Spleen (tissue), 11 donors: ENCODE measurements at regions not wholly inside any gene's neighbourhood (a gene's known extent, or its start where the extent isn't known, plus 50 kb on each side); places are given as distances from the start of the nearest gene placed in this dataset.

Experiments
- DNase-seq: peaks from one replicate; pipeline ENCODE4 v3.0.0-alpha.2; 2020
- H3K27ac ChIP-seq, 8 donors: fragments of 200-600 bp; sonication (generic) in 7 of 8; 1 replicate in 4 of 8; 2 replicates in 4 of 8; pipeline versions ENCODE4 v1.5.0 to v1.8.0; 2016 to 2021; ENCODE audit warnings: inconsistent platforms in 4 of 8, mild to moderate bottlenecking in 4 of 8, moderate library complexity in 1 of 8
- H3K27me3 ChIP-seq, 7 donors: fragments of 200-600 bp; sonication (generic) in 6 of 7; replicated peaks in 1 of 7; 1 replicate in 4 of 7; 2 replicates in 3 of 7; pipeline versions ENCODE4 v1.5.0 to v1.8.0; 2016 to 2021; ENCODE audit warnings: inconsistent platforms in 3 of 7, mild to moderate bottlenecking in 1 of 7
- H3K36me3 ChIP-seq, 6 donors: fragments of 200-600 bp; sonication (generic) in 5 of 6; 1 replicate in 4 of 6; 2 replicates in 2 of 6; pipeline versions ENCODE4 v1.5.0 to v1.8.0; 2016 to 2021; ENCODE audit warnings: inconsistent platforms in 2 of 6
- H3K4me1 ChIP-seq, 6 donors: fragments of 200-600 bp; sonication (generic) in 5 of 6; 1 replicate in 3 of 6; 2 replicates in 3 of 6; pipeline versions ENCODE4 v1.5.0 to v1.8.0; 2016 to 2021; ENCODE audit warnings: inconsistent platforms in 3 of 6
- H3K4me3 ChIP-seq, 8 donors: fragments of 200-600 bp; sonication (generic) in 7 of 8; 1 replicate in 4 of 8; 2 replicates in 4 of 8; pipeline versions ENCODE4 v1.5.0 to v1.8.0; 2016 to 2021; ENCODE audit warnings: inconsistent platforms in 4 of 8, mild to moderate bottlenecking in 4 of 8, moderate library complexity in 2 of 8
- H3K9me3 ChIP-seq, 8 donors: fragments of 200-600 bp; sonication (generic) in 7 of 8; 1 replicate in 4 of 8; 2 replicates in 4 of 8; pipeline versions ENCODE4 v1.5.0 to v1.8.0; 2016 to 2021; ENCODE audit warnings: inconsistent platforms in 4 of 8
- POLR2A ChIP-seq, 3 donors: fragments of 450-650 bp; IDR thresholded peaks; one replicate each; pipeline ENCODE4 v1.5.1; 2017; ENCODE audit warnings: antibody characterized with exemption in 3 of 3, mild to moderate bottlenecking in 1 of 3
- POLR2AphosphoS5 ChIP-seq, 3 donors: sonication (generic); formaldehyde crosslinking; IDR thresholded peaks; one replicate each; pipeline ENCODE4 v1.5.1; 2017; ENCODE audit warnings: antibody characterized with exemption in 3 of 3
- WGBS, 5 donors: extraction: QIAGEN DNeasy Blood & Tissue Kit in 3 of 5; methylation state at CpG; one replicate each; pipeline versions ENCODE4 v1.1.5 to v1.1.7; 2013 to 2018; 5-methylcytosine and 5-hydroxymethylcytosine counted together
- intact Hi-C: fragments of 100-400 bp; cut with DNase I; formaldehyde crosslinking; loops from one replicate; pipeline ENCODE4 v1.15.0; 2023; ENCODE audit warnings: low total_unique reads
- TF ChIP-seq, protein P1 (sequence below), 11 experiments: fragments of 200-600 bp in 7 of 11; fragments of 450-650 bp in 4 of 11; sonication (generic) in 4 of 11; IDR thresholded peaks in 8 of 11; conservative IDR thresholded peaks in 3 of 11; 1 replicate in 7 of 11; 2 replicates in 4 of 11; pipeline versions ENCODE4 v1.4.0 to v1.8.0; 2016 to 2021; ENCODE audit warnings: antibody characterized with exemption in 11 of 11, inconsistent platforms in 4 of 11, mild to moderate bottlenecking in 1 of 11
- donor health status: healthy with polysubstance abuse.
- donor health status: DM: no; HTN: no; CAD: no; lungs with moderate emphysema.
- donor health status: DM: no; HTN: no; CAD: no.
- donor health status: Bipolar disorder and iron deficiency.
- donor health status: healthy.
- donor health status: DM: no; HTN: no; CAD: no.
- donor health status: DM: yes; HTN: yes; CAD: no.

DNA sequence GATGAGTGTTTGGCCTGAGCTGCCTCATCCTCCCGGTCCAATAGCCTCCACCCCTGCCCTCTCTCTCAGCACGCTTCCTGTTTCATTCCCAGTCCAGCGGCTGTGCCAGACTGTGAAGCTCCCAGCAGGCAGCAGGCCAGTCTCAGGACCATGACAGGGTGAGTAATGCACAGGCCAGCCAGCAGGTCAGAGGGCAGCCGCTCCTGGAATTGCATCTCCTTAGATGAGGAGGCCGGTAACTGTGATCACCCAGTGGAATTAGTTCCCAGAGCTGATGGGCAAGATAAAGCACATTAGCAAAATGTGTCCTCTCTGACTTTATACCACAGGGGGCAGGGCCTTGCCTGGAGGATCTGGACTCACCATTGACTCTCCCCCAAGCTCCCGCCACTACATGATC lies 251.2 kb downstream of the ETS1 start:
- peak; percentile 76 to 88 (median 86) for TF ChIP-seq POLR2AphosphoS5 (IDR thresholded peaks at IDR 0.05)
- TF ChIP-seq, protein P1, sequence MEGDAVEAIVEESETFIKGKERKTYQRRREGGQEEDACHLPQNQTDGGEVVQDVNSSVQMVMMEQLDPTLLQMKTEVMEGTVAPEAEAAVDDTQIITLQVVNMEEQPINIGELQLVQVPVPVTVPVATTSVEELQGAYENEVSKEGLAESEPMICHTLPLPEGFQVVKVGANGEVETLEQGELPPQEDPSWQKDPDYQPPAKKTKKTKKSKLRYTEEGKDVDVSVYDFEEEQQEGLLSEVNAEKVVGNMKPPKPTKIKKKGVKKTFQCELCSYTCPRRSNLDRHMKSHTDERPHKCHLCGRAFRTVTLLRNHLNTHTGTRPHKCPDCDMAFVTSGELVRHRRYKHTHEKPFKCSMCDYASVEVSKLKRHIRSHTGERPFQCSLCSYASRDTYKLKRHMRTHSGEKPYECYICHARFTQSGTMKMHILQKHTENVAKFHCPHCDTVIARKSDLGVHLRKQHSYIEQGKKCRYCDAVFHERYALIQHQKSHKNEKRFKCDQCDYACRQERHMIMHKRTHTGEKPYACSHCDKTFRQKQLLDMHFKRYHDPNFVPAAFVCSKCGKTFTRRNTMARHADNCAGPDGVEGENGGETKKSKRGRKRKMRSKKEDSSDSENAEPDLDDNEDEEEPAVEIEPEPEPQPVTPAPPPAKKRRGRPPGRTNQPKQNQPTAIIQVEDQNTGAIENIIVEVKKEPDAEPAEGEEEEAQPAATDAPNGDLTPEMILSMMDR (IDR thresholded peaks at IDR 0.05 in 8 of 11, conservative IDR thresholded peaks at IDR 0.05 in 3 of 11) = peak in 1 of 11 experiments; percentile 7
- TF ChIP-seq POLR2A (IDR thresholded peaks at IDR 0.05) = no peak
- Histone ChIP-seq H3K27ac (peak overlapping the region in 7 of 8 donors; percentile 58 to 85 (median 78)), H3K36me3 (no peaks in the 10 kb centered on the region), H3K4me3 (no peak overlapping the region), H3K9me3 (no peaks in the 10 kb centered on the region), H3K4me1 (peaks cover 5 to 46% (median 22%) of the 10 kb centered on the region in 6 donors), H3K27me3 (no peaks in the 10 kb centered on the region)
- 65 to 76% (median 73%) methylated on average over 6 of the region's 6 CpGs for WGBS, 5 donors
- DNase-seq = peak; percentile 88
- intact Hi-C loops = no loop called here

DNA sequence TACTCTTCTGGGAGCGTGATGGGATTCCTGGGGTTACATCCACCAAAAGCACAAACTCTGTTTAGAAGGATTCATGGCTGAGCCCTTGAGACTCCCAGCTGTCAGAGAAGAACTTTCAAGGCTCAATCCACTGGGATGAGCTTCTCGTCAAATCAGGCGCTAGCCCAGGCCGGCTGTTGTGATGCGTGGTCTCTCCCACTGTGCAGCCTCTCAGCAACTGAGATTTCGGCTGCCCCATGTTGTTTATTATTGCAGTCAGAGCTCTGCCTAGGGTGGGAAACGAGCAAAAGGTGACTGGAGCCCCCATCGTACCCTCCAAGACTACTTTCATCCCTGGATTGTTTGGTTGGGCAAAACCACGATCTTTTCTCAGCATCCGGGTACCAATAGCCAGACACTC lies 251.6 kb downstream of the ETS1 start:
- intact Hi-C loops = no loop called here
- DNase-seq = no peak
- WGBS, 5 donors = 78 to 87% (median 81%) methylated on average over 10 of the region's 10 CpGs
- TF ChIP-seq, protein P1 (IDR thresholded peaks at IDR 0.05 in 8 of 11, conservative IDR thresholded peaks at IDR 0.05 in 3 of 11) = no peak
- TF ChIP-seq POLR2AphosphoS5 (IDR thresholded peaks at IDR 0.05) (no peak), POLR2A (IDR thresholded peaks at IDR 0.05) (no peak)
- Histone ChIP-seq H3K4me3 (no peak overlapping the region), H3K27me3 (no peaks in the 10 kb centered on the region), H3K36me3 (no peaks in the 10 kb centered on the region), H3K4me1 (peaks cover 5 to 46% (median 22%) of the 10 kb centered on the region in 6 donors), H3K9me3 (no peaks in the 10 kb centered on the region), H3K27ac (peak overlapping the region; percentile 43 to 85 (median 78))

DNA sequence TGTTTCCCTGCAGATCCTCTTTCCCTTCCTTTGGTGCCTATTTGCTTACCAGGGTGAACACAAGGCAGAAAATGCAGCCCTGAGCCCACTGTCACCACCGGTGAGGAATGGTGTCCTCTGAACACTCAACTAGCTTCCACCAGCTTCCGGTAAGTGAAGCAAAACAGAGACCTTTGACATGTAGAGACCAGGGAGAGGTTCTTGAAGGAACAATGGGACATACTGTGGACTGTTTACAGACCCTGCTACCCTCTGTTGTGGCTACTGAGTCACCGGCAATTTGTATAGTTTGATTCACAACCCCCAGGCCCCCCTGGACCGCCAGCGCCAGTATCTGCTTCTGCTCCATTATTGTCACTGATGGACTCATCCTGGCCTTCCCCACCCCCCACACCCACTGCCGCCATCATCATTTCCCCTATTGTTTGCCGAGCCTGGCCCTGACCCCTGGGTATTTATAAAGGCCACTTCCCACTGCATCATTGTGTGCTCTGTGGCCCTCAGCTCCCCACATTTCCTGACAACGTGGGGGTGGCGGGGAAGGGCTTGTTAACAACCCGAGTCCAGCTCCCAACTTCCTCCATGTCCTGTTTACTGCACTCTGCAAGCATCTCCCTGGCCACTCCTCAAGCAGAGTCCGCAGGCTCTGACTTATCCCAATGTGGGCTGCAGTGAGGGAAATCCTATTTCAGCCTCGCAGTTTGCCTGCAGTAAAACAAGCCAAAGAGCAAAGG lies 252.9 kb downstream of the ETS1 start:
- Histone ChIP-seq H3K27me3 (no peaks in the 10 kb centered on the region), H3K9me3 (no peaks in the 10 kb centered on the region), H3K27ac (peak overlapping the region; percentile 11 to 85 (median 78)), H3K4me3 (no peak overlapping the region), H3K36me3 (no peaks in the 10 kb centered on the region), H3K4me1 (peaks cover 11 to 49% (median 31%) of the 10 kb centered on the region in 6 donors)
- peak in 1 of 3 donors; percentile 38 for TF ChIP-seq POLR2A (IDR thresholded peaks at IDR 0.05)
- TF ChIP-seq, protein P1 (IDR thresholded peaks at IDR 0.05 in 8 of 11, conservative IDR thresholded peaks at IDR 0.05 in 3 of 11) = no peak
- peak in 2 of 3 donors; percentile 82 to 89 for TF ChIP-seq POLR2AphosphoS5 (IDR thresholded peaks at IDR 0.05)
- DNase-seq = peak; percentile 87
- intact Hi-C loops = no loop called here
- 55 to 65% (median 61%) methylated on average over 12 of the region's 12 CpGs for WGBS, 5 donors

DNA sequence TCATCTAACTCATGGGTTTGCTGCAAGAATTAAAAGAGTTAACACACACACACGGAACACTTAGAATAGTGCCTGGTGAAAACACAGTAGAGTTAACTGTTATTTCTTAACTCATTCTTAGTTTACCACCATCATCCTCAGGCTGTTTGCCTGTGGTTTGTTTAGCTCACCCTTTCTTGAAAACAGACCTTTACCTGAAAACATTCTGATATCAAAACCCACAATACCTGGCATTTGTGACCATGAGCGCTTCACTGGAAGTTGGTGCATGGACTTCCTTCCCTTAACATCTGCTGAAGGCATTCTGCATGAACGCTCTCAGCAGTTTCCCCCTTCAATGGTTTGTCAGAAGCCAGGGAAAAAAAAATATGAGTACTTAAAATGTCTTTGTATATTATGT lies 256.0 kb downstream of the ETS1 start:
- no peak for TF ChIP-seq POLR2A (IDR thresholded peaks at IDR 0.05)
- intact Hi-C loops = no loop called here
- DNase-seq = no peak
- 36 to 40% (median 37%) methylated on average over 3 of the region's 3 CpGs for WGBS, 5 donors
- Histone ChIP-seq H3K4me1 (peaks cover 21 to 69% (median 43%) of the 10 kb centered on the region in 6 donors), H3K36me3 (no peaks in the 10 kb centered on the region), H3K9me3 (no peaks in the 10 kb centered on the region), H3K4me3 (no peak overlapping the region), H3K27me3 (no peaks in the 10 kb centered on the region), H3K27ac (peak overlapping the region; percentile 22 to 87 (median 79))
